OCI-LY1 (cell line): ENCODE measurements at regions not wholly inside any gene's neighbourhood (a gene's known extent, or its start where the extent isn't known, plus 50 kb on each side); places are given as distances from the start of the nearest gene placed in this dataset.
"Not testable (repeated sequence)": the region's sequence is repeated elsewhere in the genome, so short reads cannot be mapped to it uniquely, and the experiment has no call there.

Source experiments
- CTCF ChIP-seq: fragments of 200-600 bp; sonication (generic), shearing (Covaris generic); IDR thresholded peaks from 2 replicates; pipeline ENCODE4 v1.5.1; 2017; ENCODE audit warnings: mild to moderate bottlenecking, antibody characterized with exemption, low read length, moderate library complexity, mixed read lengths
- EZH2 ChIP-seq: fragments of 200-600 bp; sonication (generic), shearing (Covaris generic); IDR thresholded peaks from 2 replicates; pipeline ENCODE4 v1.8.0; 2017; ENCODE audit warnings: borderline replicate concordance, mixed run types, mild to moderate bottlenecking, antibody characterized with exemption, low read length, moderate library complexity, mixed read lengths

- not testable (repeated sequence) for TF ChIP-seq CTCF, EZH2
Measured at GRCh38 chr17:21769781-21770180, 77.5 kb downstream of the KCNJ18 start.
